ENCODE measurements at regions not wholly inside any gene's neighbourhood (a gene's known extent, or its start where the extent isn't known, plus 50 kb on each side); places are given as distances from the start of the nearest gene placed in this dataset.

DNA sequence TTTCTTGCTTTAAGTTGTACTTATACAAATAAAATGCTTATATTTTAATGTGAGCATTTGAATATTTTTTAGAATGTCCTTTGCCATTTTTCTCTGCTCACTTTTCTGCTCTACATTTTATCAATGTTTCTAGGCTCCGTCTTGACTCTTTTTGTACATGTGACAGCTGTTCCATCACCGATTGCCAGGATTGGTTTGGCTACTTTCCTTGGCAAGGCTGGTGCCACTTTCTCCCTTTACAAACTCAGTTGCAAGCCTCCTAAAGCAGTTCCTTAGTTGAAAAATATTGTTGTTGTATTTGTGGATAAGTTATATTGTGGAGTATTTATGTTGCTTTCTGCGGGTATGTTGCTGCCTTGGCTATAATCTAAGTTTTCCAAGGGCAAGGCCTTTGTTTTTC, 63.4 kb downstream of the DACT1 start:
- DNase-seq: no peak
- Histone ChIP-seq H3K4me2 (replicated peaks; ENCODE audit: extremely low read depth, low read length, poor library complexity, severe bottlenecking) (no peak overlapping the region), H2AFZ (ENCODE audit: insufficient read depth, low read depth, low read length, poor library complexity, severe bottlenecking) (no peak overlapping the region), H3K27me3 (ENCODE audit: control insufficient read depth in 2 of 2, insufficient read depth in 2 of 2, low read length in 2 of 2) (no peaks in the 10 kb centered on the region), H3K36me3 (replicated peaks in 1 of 2; ENCODE audit: control insufficient read depth in 1 of 2, insufficient read depth in 2 of 2, low read length in 2 of 2) (no peaks in the 10 kb centered on the region), H3K4me3 (replicated peaks in 1 of 3; ENCODE audit: low read depth in 2 of 3, low read length in 3 of 3) (no peak overlapping the region), H4K20me1 (ENCODE audit: insufficient read depth, low read length) (no peaks in the 10 kb centered on the region), H3K9me3 (replicated peaks in 1 of 2; ENCODE audit: control insufficient read depth in 1 of 2, insufficient read depth in 1 of 2, low read length in 2 of 2) (no peaks in the 10 kb centered on the region), H3K9ac (ENCODE audit: insufficient read depth, low read length, poor library complexity, severe bottlenecking) (no peak overlapping the region), H3K27ac (ENCODE audit: low read depth in 1 of 2, low read length in 2 of 2) (no peak overlapping the region), H3K79me2 (ENCODE audit: insufficient read depth, low read length) (no peaks in the 10 kb centered on the region), H3K4me1 (ENCODE audit: control insufficient read depth in 1 of 2, insufficient read depth in 2 of 2, low read length in 2 of 2) (no peaks in the 10 kb centered on the region)
- H3K9me3 Mint-ChIP-seq: peaks cover 0 to 4% (median 0%) of the 10 kb centered on the region in 7 donors
- H3K27me3 Mint-ChIP-seq (ENCODE audit: low read depth in 3 of 3): peaks cover 0 to 1% (median 1%) of the 10 kb centered on the region in 3 donors
- no peaks in the 10 kb centered on the region for H3K4me1 Mint-ChIP-seq
- H3K27ac Mint-ChIP-seq: no peak overlapping the region
- intact Hi-C loops (cut with micrococcal nuclease): no loop called here
- no peaks in the 10 kb centered on the region for H3K36me3 Mint-ChIP-seq
- no peak for TF ChIP-seq CTCF (IDR thresholded peaks at IDR 0.05)
- no peak overlapping the region for H3K4me3 Mint-ChIP-seq
- no CpG with 5 or more reads among the region's 3 CpGs for WGBS (ENCODE audit: insufficient coverage)

- Histone ChIP-seq H4K20me1 (ENCODE audit: insufficient read depth, low read length) (no peaks in the 10 kb centered on the region), H3K4me3 (replicated peaks in 1 of 3; ENCODE audit: low read depth in 2 of 3, low read length in 3 of 3) (no peak overlapping the region), H3K36me3 (replicated peaks in 1 of 2; ENCODE audit: control insufficient read depth in 1 of 2, insufficient read depth in 2 of 2, low read length in 2 of 2) (no peaks in the 10 kb centered on the region), H3K4me2 (replicated peaks; ENCODE audit: extremely low read depth, low read length, poor library complexity, severe bottlenecking) (no peak overlapping the region), H2AFZ (ENCODE audit: insufficient read depth, low read depth, low read length, poor library complexity, severe bottlenecking) (no peak overlapping the region), H3K9ac (ENCODE audit: insufficient read depth, low read length, poor library complexity, severe bottlenecking) (no peak overlapping the region), H3K27me3 (ENCODE audit: control insufficient read depth in 2 of 2, insufficient read depth in 2 of 2, low read length in 2 of 2) (no peaks in the 10 kb centered on the region), H3K4me1 (ENCODE audit: control insufficient read depth in 1 of 2, insufficient read depth in 2 of 2, low read length in 2 of 2) (no peaks in the 10 kb centered on the region), H3K9me3 (replicated peaks in 1 of 2; ENCODE audit: control insufficient read depth in 1 of 2, insufficient read depth in 1 of 2, low read length in 2 of 2) (no peaks in the 10 kb centered on the region), H3K79me2 (ENCODE audit: insufficient read depth, low read length) (no peaks in the 10 kb centered on the region), H3K27ac (ENCODE audit: low read depth in 1 of 2, low read length in 2 of 2) (no peak overlapping the region)
- no peak for TF ChIP-seq CTCF (IDR thresholded peaks at IDR 0.05)
- Mint-ChIP-seq H3K36me3 (no peaks in the 10 kb centered on the region), H3K27ac (no peak overlapping the region), H3K27me3 (ENCODE audit: low read depth in 3 of 3) (peaks cover 0 to 1% (median 0%) of the 10 kb centered on the region in 3 donors), H3K4me1 (no peaks in the 10 kb centered on the region), H3K4me3 (no peak overlapping the region), H3K9me3 (peaks cover 0 to 1% (median 0%) of the 10 kb centered on the region in 7 donors)
- no peak for DNase-seq
- intact Hi-C loops (cut with micrococcal nuclease): no loop called here
- WGBS (ENCODE audit: insufficient coverage): 100% methylated on average over 1 of the region's 1 CpG
Observed at GRCh38 chr14:58701604-58702003, 63.8 kb downstream of the DACT1 start.

Measured in CD14-positive monocyte (primary cell).